Head of caudate nucleus (tissue), 42 donors: ENCODE measurements at regions not wholly inside any gene's neighbourhood (a gene's known extent, or its start where the extent isn't known, plus 50 kb on each side); places are given as distances from the start of the nearest gene placed in this dataset.

Source experiments
- DNase-seq, 42 donors: peaks; one replicate each; pipeline versions ENCODE4 v3.0.0 to v3.0.0-alpha.2; 2020 to 2021; ENCODE audit warnings: mixed read lengths in 7 of 42
- intact Hi-C: fragments of 100-400 bp; cut with DNase I; formaldehyde crosslinking; loops from one replicate; pipeline ENCODE4 v1.15.0; 2022

DNA sequence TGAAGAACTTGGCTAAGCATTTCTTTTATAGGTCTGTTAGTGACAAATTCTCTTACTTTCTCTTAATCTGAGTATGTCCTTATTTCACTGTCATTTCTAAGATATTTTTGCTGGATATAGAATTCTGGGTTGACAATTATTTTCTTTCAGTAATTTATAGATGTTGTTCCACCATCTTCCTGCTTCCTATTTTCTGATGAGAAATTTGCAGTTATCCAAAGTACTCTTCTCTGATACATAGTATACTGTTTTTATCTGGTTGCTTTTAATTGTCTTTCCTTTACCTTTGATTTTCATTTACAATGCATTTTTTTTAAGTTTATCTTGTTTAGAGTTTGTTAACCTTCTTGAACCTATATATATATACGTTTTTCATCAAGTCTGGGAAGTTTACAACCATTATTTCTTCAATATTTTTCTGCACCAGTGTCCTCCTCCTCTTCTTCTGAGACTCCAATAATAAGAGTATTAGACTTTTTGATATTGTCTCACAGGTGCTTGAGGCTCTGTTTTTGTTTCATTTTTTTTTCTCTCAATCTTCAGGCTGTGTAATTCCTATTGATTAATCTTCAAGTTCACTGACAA is 101.6 kb upstream of the INSIG1 start:
- intact Hi-C loops: no loop called here
- DNase-seq: no peak

DNA sequence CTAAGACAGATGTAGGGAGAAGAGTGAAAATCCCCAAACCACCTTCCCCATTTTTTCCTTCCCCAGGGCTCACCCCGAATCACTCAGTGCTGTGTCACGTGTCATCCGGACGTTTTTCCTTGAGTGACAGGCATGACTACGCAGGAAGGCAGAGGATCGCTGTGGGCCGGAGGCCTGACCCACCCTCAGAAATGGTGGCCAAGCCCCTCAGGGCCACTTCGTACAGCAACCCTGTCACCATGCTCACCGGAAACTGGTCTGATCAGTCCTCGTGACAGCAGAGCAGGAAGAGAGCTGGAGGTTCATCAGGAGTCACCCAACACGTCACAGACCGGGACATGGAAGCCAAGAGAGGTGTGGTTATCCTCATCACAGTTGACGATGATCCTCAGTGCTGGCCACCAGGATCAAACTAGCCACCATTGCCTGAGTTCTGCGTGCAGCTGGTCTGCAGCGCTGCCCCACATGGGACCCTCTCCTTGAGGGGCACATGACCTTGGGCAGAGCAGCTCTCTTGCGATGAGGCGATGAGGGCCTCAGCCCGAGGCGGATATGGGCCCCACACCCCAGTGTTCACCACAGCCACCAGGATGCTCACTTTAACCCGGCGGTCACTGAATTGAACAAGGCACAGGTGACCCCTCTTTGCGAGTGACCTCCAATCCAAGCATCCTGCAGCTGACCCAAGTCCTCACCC is 99.3 kb upstream of the INSIG1 start:
- peak in 3 of 42 donors; percentile 11 to 37 (median 34) for DNase-seq
- intact Hi-C loops: no loop called here

GRCh38 chr7:155198901-155199845 is 98.5 kb upstream of the INSIG1 start:
- intact Hi-C loops: no loop called here
- DNase-seq: peak in 25 of 42 donors; percentile 21 to 80 (median 52)

DNA sequence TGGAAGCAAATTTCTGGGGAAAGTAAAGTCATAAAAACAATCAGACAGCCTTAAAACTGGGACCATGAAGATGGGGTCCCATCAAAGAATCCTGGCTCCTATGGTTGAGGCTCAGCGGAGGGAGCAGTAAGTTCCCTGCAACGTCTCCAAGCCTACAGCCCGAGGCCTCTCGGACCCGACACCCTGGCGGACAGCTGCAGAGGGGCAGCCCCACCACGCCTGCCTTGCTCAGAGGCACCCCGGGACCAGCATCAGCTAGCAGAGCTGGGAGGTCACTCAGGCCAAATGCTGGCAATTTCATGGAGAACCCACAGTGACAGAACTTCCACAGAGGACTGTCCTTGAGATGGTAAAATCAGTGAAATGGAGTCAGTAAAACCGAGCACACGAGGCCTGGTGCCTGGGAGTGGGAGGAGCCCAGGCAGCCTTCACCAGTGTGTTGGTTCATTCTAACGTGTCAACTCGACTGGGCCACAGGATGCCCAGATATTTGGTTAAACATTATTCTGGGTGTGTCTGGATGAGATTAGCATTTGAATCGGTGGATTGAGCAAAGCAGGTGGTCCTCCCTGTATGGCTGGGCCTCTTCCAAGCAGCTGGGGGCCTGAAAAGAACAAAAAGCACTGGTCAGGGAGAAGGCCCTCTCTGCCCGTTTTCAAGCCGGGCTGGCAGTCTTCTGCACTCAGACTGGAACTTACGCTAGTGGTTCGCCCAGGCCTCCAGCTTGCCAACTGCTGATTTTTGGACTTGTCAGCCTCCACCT is 96.2 kb upstream of the INSIG1 start:
- intact Hi-C loops: no loop called here
- DNase-seq: peak in 2 of 42 donors; percentile 12 to 33

- peak in 1 of 42 donors; percentile 37 for DNase-seq
- intact Hi-C loops: no loop called here
Observed at GRCh38 chr7:155202106-155202871, 95.4 kb upstream of the INSIG1 start.

DNA sequence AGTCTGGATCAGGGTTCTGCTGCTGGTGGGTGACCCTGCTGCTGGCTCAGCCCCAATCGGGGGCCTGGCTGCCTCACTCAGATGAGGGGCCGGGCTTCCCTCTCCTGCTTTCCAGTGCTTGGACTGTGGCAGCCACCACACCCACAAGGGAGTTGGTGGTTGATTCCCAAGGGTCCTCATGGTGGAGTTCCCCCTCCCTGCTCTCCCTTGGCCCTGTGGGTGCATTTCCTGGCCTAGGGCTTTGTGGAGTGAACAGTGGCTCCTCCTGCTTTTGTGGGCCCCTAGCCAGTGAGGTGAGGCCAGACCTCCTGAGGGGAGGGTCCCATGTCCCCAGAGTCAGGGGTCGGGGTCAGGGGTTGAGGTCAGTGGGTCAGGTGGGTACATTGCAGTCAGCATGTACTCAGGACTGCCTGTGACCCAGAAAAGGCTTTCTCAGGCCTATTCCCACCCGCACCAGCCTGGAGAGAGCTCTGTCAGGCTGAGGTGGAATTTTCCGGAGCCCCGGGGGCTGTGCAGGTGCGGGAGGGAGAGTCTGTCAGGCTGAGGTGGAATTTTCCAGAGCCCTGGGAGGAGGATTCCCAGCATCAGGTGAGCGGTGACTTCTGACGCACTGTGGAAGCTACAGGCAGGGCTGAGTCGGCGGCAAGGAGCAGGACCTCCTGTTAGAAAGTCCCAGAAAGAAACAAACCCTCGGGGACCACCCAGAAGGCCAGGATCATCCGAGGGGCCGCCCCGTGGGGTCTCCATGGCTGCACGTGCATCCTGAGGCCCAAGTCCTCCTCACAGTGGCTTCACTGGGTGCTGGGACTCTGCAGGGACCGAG is 94.4 kb upstream of the INSIG1 start:
- peak in 41 of 42 donors; percentile 27 to 93 (median 78) for DNase-seq
- intact Hi-C loops: no loop called here

GRCh38 chr7:155203882-155204691 is 93.6 kb upstream of the INSIG1 start:
- DNase-seq: no peak
- intact Hi-C loops: no loop called here

DNA sequence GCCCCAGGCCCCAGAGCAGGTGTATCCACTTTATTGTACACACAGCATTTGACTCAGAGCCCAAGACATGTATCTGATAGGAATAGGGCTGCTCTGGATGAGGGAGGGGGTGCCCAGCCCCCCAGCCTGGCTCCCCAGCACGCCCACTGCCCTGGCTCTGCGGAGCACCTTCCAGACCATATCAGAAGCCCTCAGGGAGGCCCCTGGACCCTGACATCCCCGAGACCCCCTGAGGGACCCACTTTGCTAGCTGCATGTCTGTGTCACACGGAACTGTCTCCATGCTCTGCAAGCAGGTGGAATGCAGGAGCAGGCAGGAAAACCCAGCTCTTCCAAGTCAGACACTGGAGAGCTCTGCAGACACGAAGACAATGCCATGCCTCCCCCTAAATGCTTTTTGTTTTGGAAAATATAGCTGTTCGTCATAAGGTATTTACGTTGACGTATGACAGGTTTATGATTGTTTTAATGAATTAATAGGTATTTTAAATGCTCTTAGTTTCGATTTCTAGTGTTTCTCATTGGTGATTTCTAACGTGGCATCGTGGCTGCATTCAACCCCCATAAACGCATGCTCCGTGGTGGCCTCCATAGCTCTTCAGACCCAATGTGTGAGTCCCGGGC is 92.8 kb upstream of the INSIG1 start:
- intact Hi-C loops: no loop called here
- no peak for DNase-seq

DNA sequence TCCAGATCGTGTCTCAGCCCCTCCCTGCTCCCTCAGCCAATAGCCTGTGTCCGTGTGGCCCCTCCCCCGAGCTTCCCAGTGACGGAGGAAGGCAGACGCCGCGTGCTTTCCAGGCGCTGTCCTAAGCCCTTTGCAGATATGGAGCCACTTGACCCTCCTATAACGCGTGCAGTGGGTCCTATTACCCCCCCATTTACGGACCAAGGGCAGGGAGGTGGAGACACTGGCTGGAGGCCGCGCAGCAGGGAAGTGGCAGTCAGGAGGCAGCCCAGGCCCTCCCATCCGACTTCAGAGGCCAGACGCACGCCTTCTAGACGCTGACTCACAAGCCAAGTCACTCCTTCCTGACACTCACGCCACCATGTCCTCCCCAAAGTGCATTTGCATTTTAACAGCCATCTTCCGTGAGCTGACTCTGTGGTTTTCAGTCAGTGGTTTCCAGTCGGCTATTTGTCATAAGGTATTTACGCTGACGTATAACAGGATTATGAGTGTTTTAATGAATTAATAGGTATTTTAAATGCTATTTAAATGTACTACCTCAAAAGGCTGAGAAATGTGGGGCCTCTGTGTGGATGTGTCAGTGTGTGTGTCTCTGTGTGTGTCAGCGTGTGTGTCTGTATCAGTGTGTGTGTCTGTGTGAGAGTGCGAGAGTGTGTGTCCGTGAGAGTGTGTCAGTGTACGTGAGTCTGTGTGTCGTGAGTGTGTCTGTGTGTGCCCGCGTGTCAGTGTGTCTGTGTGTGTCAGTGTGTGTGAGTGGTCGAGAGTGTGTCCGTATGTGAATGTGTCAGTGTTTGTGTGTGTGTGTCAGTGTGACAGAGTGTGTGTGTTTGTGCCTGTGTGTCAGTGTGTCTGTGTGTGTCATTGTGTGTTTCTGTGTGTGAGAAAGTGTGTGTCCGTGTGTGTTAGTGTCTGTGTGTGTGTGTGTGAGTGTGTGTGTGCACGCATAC is 92.0 kb upstream of the INSIG1 start:
- intact Hi-C loops: no loop called here

DNA sequence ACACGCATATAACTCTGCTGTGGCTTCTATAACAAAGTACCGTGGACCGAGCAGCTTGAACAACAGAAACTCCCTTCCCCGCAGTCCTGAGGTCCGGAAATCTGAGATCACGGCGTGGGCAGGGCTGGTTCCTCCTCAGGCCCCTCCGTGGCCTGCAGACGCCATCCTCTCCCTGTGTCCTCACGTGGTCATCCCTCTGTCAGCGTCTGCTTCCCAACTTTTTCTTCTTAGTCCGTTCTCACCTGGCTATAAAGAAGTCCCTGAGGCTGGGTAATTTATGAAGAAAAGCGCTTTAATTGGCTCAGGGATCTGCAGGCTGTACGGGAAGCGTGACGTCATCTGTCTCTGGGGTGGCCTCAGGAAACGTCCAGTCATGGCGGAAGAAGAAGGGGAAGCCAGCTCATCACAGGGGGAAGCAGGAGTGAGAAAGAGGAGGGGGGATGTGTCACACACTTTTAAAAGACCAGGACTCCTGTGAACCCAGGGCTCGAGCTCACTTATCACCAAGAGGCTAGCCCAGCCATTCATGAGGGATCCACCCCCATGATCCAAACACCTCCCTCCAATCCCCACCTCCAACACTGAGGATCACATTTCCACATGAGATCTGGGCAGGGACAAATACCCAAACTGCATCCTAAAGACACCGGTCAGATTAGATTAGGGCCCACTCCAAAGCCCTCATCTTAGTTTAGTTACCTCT is 91.2 kb upstream of the INSIG1 start:
- intact Hi-C loops: no loop called here
- peak in 9 of 42 donors; percentile 13 to 52 (median 30) for DNase-seq

More for the DNA sequence above, 92.0 kb upstream of the INSIG1 start:
- DNase-seq: peak in 38 of 42 donors; percentile 20 to 76 (median 48)

DNA sequence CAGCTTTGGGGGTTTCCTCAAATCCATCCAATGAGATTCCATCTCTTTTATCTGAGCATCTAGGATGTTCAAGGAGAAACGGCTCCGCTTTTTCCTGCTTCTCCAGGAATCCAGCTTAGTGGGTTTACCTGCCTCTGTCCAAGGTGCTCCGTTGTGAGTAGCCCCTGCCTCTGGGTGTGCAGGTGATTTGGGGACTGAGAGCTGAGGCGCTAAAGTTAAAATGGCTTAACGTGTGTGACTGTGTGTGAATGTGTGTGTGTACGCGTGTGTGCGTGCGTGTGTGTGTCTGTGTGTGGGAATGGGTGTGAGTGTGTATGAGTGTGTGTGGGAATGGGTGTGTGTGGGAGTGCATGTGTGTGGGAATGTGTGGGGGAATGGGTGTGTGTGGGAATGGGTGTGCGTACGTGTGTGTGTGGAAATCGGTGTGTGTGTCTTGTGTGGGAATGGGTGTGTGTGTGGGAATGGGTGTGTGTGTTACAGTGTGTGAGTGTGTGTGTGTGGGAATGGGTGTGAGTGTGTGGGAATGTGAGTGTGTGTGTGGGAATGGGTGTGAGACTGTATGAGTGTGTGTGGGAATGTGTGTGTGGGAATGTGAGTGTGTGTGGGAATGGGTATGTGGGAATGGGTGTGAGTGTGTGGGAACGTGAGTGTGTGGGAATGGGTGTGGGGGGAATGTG is 90.2 kb upstream of the INSIG1 start:
- no peak for DNase-seq
- intact Hi-C loops: no loop called here

- intact Hi-C loops: no loop called here
- no peak for DNase-seq
Observed at GRCh38 chr7:155208681-155209477, 88.8 kb upstream of the INSIG1 start.
